HG03175 (cell line): ENCODE measurements at regions not wholly inside any gene's neighbourhood (a gene's known extent, or its start where the extent isn't known, plus 50 kb on each side); places are given as distances from the start of the nearest gene placed in this dataset.

Experiments
- ATAC-seq: cut with Tn5 transposase; IDR thresholded peaks from one replicate; pipeline ENCODE4 v1.9.1; 2021; ENCODE audit warnings: mild to moderate bottlenecking, moderate library complexity; ENCODE audit not compliant: unreplicated experiment

DNA sequence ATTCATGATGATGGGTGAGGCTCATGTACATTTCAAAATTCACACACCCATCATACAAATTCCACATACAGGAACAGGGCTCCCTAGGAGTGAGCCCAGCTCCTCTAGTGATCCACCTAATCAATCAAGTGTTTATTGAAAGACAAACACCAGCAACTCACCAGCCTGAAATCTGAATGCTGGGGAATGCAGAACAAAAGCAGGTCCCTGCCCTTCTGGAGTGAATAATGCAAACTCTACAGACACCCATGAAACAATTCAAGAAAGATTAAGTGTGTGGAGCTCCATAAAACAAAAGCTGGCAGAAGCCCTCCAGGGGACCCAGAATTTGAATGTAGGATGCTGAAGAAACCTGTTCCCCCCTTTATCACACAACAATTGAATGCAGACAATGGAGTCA is 396.7 kb upstream of the JARID2 start:
- no peak for ATAC-seq

- ATAC-seq = no peak
Observed at GRCh38 chr6:14851281-14851680, 394.6 kb upstream of the JARID2 start.

GRCh38 chr6:14852375-14852774 is 393.5 kb upstream of the JARID2 start:
- no peak for ATAC-seq

- no peak for ATAC-seq
Observed at GRCh38 chr6:14856177-14856576, 389.7 kb upstream of the JARID2 start.

GRCh38 chr6:14857001-14857400 is 388.9 kb upstream of the JARID2 start:
- ATAC-seq = no peak

- ATAC-seq = no peak
Observed at GRCh38 chr6:14857501-14857900, 388.4 kb upstream of the JARID2 start.

DNA sequence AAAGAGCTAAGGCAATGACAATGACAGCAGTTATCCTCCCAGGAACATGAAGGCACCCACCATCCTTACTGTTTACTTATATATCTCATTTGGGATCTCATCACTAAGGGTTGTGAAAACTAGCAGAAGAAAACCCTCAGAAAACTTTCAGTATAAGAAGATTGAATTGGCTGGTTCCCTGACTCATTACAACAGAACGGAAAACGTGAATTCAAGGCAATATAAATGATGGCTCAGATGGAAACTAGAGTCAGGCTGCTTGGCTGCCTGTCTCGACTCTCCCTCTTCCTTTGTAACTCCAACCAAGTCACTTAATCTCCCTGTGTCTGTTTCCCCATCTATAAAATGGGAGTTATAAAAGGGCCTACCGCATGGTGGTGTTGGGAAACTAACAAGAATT is 387.1 kb upstream of the JARID2 start:
- ATAC-seq = no peak

GRCh38 chr6:14860774-14861173 is 385.1 kb upstream of the JARID2 start:
- no peak for ATAC-seq

DNA sequence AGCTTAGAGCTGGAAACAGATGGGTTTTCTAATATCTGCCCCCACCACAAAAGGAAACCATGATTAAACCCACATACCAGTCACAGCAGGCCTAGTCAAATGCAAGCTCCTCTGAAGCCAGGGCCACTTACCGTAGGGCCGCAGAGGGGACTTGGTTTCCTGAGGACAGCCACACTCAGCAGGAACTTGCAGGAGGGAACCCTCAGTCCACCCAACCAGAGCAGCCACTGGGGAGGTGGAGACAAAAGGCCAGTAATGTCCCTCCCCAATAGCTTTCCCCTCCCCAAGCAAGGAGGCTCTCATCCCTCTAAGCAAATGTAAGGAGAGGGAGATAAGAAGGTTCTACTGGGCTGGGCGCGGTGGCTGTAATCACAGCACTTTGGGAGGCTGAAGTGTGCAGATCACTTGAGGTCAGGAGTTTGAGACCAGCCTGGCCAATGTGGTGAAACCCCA is 384.4 kb upstream of the JARID2 start:
- no peak for ATAC-seq

DNA sequence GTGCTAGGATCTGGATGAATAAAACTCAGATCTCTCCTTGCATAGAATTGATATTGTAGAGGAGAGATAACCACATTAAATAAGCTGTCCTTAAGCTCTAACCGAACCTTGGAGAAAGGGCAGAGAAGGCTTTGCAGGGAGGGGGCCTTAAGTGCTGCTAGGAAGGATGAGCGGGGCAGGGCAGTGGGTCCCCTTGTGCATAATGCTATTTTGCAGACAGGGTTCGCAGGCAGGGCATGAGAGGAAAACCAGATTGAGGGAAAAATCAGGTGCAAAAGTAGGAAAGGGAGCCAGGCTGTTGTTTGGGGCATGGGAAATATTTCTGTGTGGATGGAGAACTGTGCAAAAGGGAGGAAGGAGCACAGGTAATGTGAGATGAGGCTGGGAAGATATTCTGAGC is 383.0 kb upstream of the JARID2 start:
- ATAC-seq = no peak

DNA sequence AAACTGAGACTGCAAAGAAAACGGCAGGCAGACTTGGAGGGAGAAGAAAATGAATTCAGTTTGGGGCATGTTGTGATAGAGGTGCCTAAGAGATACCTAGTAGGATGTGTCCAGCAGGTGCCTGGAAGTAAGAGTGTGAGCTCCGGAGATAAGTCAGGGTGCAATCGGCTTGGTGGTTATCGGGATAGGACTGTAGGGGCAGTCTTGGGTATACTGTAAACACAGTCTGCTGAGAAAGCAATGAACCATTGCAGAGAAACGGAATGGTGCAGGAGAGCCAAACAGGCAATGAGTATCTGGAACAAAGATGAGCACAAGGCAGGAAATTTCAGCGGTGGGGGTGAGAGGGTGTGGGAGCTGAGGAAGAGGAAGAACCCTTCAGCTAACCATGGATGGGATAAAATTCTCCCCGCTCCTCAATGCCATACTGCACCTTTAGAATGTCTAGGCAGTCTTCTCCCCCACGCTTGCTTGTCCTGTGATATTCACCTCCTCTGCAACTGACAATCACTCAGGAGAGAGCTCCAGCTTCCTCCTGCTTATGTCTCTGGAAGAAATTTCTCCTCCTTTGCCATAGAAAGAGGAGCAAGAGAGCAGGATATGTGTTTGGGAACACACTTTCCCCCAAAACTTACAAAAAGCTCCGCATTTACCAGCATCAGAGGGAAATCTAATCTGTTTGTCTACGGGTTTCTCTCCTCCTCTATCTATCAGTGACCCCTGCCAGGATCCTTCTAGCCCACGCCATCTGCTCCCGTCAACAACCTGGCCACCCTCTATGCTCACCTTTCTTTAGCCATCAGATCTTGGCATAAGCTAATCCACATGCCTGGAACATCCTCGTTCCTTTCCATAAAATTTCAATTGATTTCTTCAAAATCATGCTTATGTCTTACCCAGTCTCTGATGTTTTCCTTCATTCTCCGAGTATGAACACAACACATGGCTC is 381.7 kb upstream of the JARID2 start:
- ATAC-seq = no peak

DNA sequence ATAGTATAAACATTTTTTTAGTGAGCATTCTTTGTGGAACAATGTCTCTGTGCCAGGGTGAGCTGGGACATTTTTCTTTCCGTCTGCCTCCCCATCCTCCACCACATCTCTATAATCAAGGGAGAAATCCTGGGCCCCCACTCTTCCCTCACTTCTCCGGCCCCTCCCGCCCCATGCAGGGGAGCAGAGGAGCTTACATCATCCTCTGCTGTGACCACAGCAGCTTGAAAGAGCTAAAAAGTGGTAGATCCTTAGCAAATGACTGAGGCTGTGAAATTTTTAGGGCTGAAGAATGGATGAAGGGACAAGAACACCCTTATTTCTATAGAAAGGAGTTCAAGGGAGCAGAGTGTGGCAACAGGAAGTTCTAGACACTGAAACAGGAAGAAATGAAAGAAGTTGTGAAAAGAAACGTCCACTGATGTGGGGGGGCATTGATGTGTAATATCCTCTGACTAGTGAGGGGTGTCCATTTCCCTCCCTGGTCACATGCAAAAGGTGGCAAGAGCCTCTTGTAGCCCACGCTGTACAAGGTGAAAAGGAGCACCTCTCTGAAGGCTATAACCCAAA is 380.3 kb upstream of the JARID2 start:
- ATAC-seq = no peak

DNA sequence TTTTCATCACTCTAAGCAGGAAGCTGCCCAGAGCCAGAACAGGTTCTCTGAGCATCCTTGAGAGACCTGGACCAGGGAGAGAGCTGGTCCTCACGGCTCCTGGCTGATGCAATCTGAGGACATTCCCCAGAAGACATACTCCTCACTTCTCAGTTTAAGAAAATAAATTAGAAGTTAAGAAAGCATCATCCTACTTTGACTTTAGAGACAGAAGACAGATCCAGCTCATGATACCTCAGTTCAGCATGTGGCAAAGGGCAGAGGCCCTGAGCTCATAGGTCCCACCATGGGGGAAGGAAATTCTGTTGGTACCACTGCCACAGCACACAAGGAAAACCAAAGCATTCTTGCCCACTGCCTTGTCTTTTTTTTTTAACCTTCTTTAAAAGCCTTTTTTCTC is 378.1 kb upstream of the JARID2 start:
- ATAC-seq = no peak

DNA sequence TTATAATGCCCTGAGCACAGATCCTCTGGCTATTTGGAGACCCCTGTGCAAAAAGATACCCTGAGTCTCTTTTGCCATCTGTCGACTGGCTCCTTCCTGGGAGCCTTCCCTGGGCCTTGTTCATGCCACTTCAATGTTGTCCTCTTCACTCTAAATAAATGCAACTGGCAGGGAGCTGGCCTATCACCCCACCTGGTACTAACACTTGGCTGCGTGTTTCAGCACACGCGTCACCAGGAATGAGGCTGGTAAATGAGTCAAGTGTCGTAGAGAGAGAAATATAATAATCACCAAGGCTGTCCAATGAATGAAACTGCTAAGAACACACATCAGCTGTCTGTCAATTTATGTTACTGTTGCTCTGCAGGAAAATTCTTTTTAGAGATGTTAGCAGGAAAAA is 374.6 kb upstream of the JARID2 start:
- no peak for ATAC-seq

GRCh38 chr6:14873101-14873500 is 372.8 kb upstream of the JARID2 start:
- no peak for ATAC-seq

DNA sequence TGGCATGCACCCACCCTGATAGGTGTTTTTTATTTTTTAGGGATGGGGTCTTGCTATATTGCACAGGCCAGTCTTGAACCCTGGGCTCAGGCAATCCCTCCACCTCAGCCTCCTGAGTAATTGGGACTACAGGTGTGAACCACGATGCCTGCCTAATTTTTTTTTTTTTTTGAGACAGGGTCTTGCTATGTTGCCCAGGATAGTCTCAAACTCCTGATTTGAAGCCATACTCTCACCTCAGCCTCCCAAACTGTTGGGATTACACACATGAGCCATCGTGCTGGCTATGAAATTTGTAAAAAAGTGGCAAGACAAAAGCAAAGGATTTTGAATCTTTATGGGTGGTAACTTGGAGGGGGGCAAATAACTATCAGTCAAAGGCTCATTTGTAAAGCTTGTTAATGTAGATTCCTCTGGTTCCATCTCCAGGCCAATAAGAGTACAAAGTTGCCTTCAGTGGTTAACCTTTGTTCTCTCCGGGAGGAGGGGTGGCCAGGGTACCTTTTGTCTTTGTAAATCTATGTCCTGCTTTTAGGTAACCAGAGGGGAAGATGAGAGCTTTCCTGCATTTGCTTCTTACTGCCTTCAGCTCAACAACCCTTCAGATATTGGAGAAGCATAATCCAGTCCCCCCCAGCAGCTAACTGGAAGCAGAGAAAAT is 372.0 kb upstream of the JARID2 start:
- no peak for ATAC-seq

DNA sequence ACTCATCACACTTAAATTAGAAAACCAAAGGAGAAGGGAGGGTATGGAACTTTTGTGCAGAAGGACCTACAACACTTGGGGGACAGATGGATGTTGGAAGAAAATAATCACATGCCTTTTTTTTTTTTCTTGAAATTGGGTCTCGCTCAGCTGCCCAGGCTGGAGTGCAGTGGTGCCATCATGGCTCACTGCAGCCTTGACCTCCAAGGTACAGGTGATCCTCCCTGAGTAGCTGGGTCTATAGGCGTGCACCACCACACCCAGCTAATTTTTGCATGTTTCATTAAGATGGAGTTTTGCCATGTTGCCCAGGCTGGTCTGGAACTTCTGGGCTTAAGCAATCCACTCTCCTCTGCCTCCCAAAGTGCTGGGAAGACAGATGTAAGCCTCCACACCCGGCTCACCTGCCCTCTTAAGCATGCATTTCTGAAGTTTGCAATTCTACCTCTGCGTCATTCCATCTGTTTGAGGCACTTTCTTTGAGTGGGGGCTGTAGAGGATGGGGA is 370.8 kb upstream of the JARID2 start:
- ATAC-seq = no peak

DNA sequence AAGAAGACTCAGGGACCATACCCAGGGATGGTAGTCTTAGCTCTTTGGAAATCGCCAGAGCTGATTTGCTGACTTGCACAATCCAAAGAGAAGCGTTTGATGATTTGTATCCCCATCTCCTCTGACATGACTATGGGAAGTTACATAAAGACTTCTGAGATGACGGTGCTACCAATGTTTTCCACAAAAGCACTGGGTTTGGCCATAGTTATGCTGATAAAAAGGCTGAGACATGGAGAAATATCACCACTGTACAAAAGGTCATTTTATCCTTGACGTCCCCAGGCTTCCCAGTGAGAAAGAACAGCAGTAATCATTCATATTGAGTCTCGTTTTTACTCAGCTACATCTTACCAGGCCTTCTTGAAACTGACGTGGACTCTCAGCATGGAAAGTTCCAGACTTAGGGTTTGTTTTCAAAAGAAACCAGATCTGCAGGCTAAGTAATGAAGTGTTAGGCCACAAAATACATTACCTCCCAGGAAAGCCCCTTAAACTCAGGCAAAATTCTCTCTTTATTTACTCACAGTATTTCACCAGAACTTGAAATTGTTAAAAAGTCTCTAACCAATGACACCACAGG is 370.3 kb upstream of the JARID2 start:
- ATAC-seq = peak; percentile 49

- peak; percentile 67 for ATAC-seq
Observed at GRCh38 chr6:14876778-14877613, 368.9 kb upstream of the JARID2 start.

DNA sequence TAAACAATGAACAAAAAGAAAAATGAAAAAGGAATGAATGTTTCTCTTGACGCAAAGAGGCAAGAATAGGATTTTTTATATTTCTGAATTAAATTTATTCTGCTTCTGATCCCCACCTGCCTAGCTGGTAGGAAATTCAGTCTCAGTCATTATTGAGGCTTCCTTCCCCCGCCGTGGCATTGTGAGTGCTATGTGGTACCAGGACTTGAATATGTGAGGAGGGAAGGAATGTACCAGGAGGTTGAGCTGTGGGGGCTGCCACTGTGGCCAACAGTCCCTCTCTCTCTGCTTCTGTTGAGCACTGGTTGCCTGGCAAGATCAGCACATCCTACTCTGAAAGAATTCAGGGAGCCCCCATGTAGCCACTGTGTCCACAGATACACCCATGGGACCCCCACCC is 368.1 kb upstream of the JARID2 start:
- ATAC-seq = no peak
